Femur (tissue), 1 donor: ENCODE measurements at regions not wholly inside any gene's neighbourhood (a gene's known extent, or its start where the extent isn't known, plus 50 kb on each side); places are given as distances from the start of the nearest gene placed in this dataset.
A peak's percentile ranks its signal among the peaks of the same experiment; 100 is the strongest.

ENCODE experiments used
- DNase-seq: peaks from one replicate; pipeline ENCODE4 v3.0.0-alpha.2; 2017

GRCh38 chr10:78502210-78502936 lies 468.7 kb downstream of the RPS24 start:
- DNase-seq = no peak

- no peak for DNase-seq
These were observed 470.5 kb downstream of the RPS24 start for GRCh38 chr10:78504181-78504580.

- DNase-seq = no peak
These were observed 472.0 kb downstream of the RPS24 start for GRCh38 chr10:78505657-78506056.

GRCh38 chr10:78506614-78507013 lies 473.0 kb downstream of the RPS24 start:
- DNase-seq = no peak

GRCh38 chr10:78507510-78508160 lies 474.0 kb downstream of the RPS24 start:
- no peak for DNase-seq

- DNase-seq = no peak
These were observed 475.5 kb downstream of the RPS24 start for GRCh38 chr10:78508955-78509748.

- DNase-seq = peak; percentile 78
These were observed 477.1 kb downstream of the RPS24 start for GRCh38 chr10:78510566-78511323.

- DNase-seq = no peak
These were observed 477.9 kb downstream of the RPS24 start for GRCh38 chr10:78511324-78512204.

- DNase-seq = no peak
These were observed 478.5 kb downstream of the RPS24 start for GRCh38 chr10:78512205-78512550.

- no peak for DNase-seq
These were observed 479.7 kb downstream of the RPS24 start for GRCh38 chr10:78513330-78513729.

GRCh38 chr10:78513986-78514385 lies 480.3 kb downstream of the RPS24 start:
- DNase-seq = no peak

GRCh38 chr10:78514459-78514858 lies 480.8 kb downstream of the RPS24 start:
- DNase-seq = no peak

- peak; percentile 62 for DNase-seq
These were observed 481.6 kb downstream of the RPS24 start for GRCh38 chr10:78515038-78515872.

- no peak for DNase-seq
These were observed 482.1 kb downstream of the RPS24 start for GRCh38 chr10:78515873-78516153.

GRCh38 chr10:78516236-78516635 lies 482.6 kb downstream of the RPS24 start:
- DNase-seq = no peak

GRCh38 chr10:78516756-78517155 lies 483.1 kb downstream of the RPS24 start:
- no peak for DNase-seq

- no peak for DNase-seq
These were observed 484.6 kb downstream of the RPS24 start for GRCh38 chr10:78518224-78518623.

- peak; percentile 18 for DNase-seq
These were observed 487.2 kb downstream of the RPS24 start for GRCh38 chr10:78520737-78521430.

- peak; percentile 7 for DNase-seq
These were observed 489.8 kb downstream of the RPS24 start for GRCh38 chr10:78523453-78523852.

GRCh38 chr10:78524342-78524741 lies 490.7 kb downstream of the RPS24 start:
- peak; percentile 35 for DNase-seq

GRCh38 chr10:78524941-78525340 lies 491.3 kb downstream of the RPS24 start:
- DNase-seq = peak; percentile 33
